GM12875 (cell line): ENCODE measurements at regions not wholly inside any gene's neighbourhood (a gene's known extent, or its start where the extent isn't known, plus 50 kb on each side); places are given as distances from the start of the nearest gene placed in this dataset.

Experiments used
- H3K4me3 ChIP-seq: one replicate; pipeline ENCODE4 v1.5.1; 2011; ENCODE audit warnings: low read depth, low read length, control low read depth
- TF ChIP-seq, protein P1 (sequence below): IDR thresholded peaks from 2 replicates; pipeline ENCODE4 v1.5.1; 2011; ENCODE audit warnings: low read depth, mild to moderate bottlenecking, control low read depth, inconsistent platforms, low read length, moderate library complexity, borderline replicate concordance; ENCODE audit not compliant: insufficient read depth

DNA sequence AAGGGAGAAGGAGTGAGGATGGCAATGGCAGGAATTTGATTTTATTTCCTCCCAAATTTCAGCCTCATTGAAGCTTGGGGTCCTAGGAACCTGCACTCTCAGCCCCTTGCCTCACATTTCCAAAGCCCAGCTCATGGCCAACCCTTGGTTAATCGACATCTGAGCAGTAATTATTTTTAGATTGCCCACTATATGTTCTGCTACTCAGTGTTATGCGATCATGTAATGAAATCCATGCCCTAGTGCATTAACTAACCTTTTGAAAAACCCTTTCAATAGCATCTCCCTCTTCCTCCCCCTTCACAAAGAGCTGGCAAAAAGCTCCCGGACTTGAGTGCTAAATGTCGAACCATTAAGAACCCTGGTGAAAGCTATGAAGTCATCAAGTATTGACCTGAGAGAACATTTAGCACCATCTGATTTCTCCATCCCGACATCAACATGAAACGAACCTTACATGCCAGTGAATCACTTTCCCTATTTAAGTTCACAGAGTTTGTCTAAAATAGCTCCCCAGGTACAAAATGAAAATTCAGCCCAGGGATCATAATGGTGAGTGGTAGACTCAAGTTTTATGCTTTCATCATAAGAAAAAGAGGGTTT, 59.2 kb upstream of the RPS6KA3 start:
- no peak overlapping the region for H3K4me3 ChIP-seq
- TF ChIP-seq, protein P1, sequence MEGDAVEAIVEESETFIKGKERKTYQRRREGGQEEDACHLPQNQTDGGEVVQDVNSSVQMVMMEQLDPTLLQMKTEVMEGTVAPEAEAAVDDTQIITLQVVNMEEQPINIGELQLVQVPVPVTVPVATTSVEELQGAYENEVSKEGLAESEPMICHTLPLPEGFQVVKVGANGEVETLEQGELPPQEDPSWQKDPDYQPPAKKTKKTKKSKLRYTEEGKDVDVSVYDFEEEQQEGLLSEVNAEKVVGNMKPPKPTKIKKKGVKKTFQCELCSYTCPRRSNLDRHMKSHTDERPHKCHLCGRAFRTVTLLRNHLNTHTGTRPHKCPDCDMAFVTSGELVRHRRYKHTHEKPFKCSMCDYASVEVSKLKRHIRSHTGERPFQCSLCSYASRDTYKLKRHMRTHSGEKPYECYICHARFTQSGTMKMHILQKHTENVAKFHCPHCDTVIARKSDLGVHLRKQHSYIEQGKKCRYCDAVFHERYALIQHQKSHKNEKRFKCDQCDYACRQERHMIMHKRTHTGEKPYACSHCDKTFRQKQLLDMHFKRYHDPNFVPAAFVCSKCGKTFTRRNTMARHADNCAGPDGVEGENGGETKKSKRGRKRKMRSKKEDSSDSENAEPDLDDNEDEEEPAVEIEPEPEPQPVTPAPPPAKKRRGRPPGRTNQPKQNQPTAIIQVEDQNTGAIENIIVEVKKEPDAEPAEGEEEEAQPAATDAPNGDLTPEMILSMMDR: no peak

DNA sequence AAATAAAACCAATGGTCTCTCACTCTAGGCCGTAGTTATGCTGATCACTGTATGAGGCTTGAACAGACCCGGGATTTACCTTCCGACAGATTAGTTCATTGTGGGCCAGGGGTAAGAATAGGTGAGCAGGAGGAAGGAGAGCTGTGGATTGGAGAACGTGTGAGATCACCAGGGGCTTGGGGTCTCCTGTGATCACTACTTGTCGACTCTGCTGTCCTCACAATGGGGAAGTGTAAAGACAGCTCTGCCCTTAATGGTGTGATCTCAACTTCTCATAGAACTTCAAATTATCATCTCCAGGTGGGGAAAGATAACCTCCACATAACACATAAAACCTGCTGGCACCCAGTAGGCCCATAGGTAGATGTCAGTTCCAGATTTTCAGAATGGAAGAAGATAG, 56.2 kb upstream of the RPS6KA3 start:
- TF ChIP-seq, protein P1: no peak
- H3K4me3 ChIP-seq: no peak overlapping the region

DNA sequence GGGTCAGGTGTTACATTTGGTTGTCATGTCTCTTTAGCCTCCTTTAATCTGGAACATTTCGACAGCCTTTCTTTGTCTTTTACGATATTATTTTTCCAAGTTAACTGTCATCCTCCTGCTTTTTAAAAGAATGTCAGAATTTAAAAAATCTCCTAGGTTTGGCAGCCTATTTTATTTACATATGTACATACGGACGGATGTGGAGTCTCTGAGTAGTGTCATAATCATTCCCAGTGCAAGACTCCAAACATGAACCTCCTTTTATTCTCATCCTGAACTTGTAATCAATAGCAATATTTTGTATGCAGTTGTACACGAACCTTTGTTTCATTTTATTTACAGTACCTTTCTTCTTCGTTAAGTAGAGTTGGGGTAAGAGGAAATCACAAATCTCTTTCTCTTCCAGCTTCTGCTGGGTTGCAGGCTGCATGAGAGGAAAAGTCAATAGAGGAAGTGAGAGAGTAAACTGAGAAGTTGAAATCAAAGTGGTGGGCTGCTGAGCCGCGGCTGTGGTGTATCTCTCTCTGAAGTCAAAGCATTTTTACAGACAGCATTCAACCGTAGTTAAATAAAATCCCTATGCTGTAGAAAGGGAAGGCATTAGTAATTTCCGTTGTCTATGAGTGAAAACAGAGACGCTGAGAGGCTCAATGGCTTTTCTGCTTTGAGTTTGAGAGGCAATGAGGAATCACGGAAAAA, 53.9 kb upstream of the RPS6KA3 start:
- H3K4me3 ChIP-seq: no peak overlapping the region
- TF ChIP-seq, protein P1: no peak

DNA sequence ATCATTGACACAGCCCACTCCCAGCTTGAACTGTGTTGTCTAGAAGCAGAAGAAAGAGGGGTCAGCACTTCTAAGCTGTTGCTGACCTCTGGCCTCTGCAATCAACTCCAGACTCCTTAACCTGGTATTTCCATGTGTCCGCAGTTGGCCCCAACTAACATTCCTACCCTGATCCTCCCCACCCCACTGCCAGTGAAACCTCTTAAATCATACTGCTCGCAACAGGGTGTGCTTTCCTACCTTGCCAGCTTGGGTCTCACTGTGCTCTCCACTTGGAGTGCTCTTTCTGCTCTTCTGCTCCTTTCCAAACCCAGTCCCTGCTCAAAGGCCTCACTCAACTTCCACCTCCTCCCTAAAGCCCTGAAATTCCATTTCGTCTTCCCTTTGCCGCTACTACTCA, 52.3 kb upstream of the RPS6KA3 start:
- H3K4me3 ChIP-seq: no peak overlapping the region
- TF ChIP-seq, protein P1: no peak

DNA sequence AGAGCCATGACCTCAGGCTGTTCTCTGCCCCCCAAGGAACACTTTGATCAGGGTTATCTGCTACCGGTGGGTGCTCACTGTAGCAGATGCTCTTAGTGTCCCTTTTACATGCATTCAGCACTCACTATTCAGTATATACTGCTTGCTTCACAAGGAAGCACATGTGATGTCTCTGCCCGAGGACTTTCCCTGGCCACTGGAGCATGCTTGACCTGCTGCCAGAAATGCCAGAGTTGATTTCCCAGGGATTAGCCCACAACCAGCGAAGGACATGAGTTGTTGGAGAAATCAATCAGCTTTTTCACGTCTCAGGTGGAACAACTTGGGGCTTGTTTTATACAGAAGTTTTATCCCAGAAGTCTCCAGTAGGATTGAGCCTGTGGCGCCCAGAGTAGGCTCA, 51.2 kb upstream of the RPS6KA3 start:
- TF ChIP-seq, protein P1: no peak
- H3K4me3 ChIP-seq: no peak overlapping the region
